Gastroesophageal sphincter (tissue), 3 donors: ENCODE measurements at regions not wholly inside any gene's neighbourhood (a gene's known extent, or its start where the extent isn't known, plus 50 kb on each side); places are given as distances from the start of the nearest gene placed in this dataset.

Experiments
- EP300 ChIP-seq: sonication (generic); formaldehyde crosslinking; IDR thresholded peaks from one replicate; pipeline ENCODE4 v1.6.1; 2017; ENCODE audit warnings: antibody characterized with exemption, mild to moderate bottlenecking
- POLR2A ChIP-seq, 2 donors: fragments of 450-650 bp; IDR thresholded peaks; one replicate each; pipeline ENCODE4 v1.6.1; 2017; ENCODE audit warnings: antibody characterized with exemption in 2 of 2, mild to moderate bottlenecking in 2 of 2, moderate library complexity in 1 of 2
- POLR2AphosphoS5 ChIP-seq: sonication (generic); formaldehyde crosslinking; IDR thresholded peaks from one replicate; pipeline ENCODE4 v1.6.1; 2017; ENCODE audit warnings: antibody characterized with exemption
- TF ChIP-seq, protein P1 (sequence below), 4 experiments: fragments of 200-600 bp in 2 of 4; fragments of 450-650 bp in 2 of 4; sonication (generic) in 1 of 4; IDR thresholded peaks; one replicate each; pipeline ENCODE4 v1.5.1; 2017 to 2019; ENCODE audit warnings: antibody characterized with exemption in 4 of 4, mild to moderate bottlenecking in 2 of 4, moderate library complexity in 2 of 4

- TF ChIP-seq, protein P1, sequence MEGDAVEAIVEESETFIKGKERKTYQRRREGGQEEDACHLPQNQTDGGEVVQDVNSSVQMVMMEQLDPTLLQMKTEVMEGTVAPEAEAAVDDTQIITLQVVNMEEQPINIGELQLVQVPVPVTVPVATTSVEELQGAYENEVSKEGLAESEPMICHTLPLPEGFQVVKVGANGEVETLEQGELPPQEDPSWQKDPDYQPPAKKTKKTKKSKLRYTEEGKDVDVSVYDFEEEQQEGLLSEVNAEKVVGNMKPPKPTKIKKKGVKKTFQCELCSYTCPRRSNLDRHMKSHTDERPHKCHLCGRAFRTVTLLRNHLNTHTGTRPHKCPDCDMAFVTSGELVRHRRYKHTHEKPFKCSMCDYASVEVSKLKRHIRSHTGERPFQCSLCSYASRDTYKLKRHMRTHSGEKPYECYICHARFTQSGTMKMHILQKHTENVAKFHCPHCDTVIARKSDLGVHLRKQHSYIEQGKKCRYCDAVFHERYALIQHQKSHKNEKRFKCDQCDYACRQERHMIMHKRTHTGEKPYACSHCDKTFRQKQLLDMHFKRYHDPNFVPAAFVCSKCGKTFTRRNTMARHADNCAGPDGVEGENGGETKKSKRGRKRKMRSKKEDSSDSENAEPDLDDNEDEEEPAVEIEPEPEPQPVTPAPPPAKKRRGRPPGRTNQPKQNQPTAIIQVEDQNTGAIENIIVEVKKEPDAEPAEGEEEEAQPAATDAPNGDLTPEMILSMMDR (IDR thresholded peaks at IDR 0.05), result no peak
- TF ChIP-seq POLR2AphosphoS5, result no peak
- TF ChIP-seq EP300, result no peak
- TF ChIP-seq POLR2A (IDR thresholded peaks at IDR 0.05), result no peak
These were observed 397.3 kb downstream of the LMX1A start for GRCh38 chr1:164958982-164959768.
